Left cardiac atrium (tissue), 4 donors: ENCODE measurements at regions not wholly inside any gene's neighbourhood (a gene's known extent, or its start where the extent isn't known, plus 50 kb on each side); places are given as distances from the start of the nearest gene placed in this dataset.

ENCODE experiments used
- ATAC-seq, 2 donors: fragments of 200-7000 bp; cut with Tn5 transposase; one replicate each; pipeline ENCODE4 v1.9.1; 2020; ENCODE audit warnings: mild to moderate bottlenecking in 2 of 2, moderate library complexity in 2 of 2
- DNase-seq: peaks from one replicate; pipeline ENCODE4 v3.0.0-alpha.2; 2020
- intact Hi-C, 2 donors: fragments of 100-400 bp; cut with DNase I; formaldehyde crosslinking; loops; one replicate each; pipeline versions ENCODE4 v1.14.1 to v1.15.1; 2022 to 2023
- donor health status: DM: no; HTN: yes; CAD: no.
- donor health status: DM: no; HTN: yes; CAD: no; lungs with severe emphysema.
- donor health status: DM: yes; HTN: yes; CAD: no.
- donor health status: Dilated cardiomyopathy.

GRCh38 chr2:21314322-21314835 is 190.6 kb downstream of the TDRD15 start:
- no peak for DNase-seq
- intact Hi-C loops: loop anchor here (5.0 to 10.0 kb wide), 2 partner anchors 42 to 270 kb away; partner anchors contain the start of gene APOB (in 1 of the 2)
- no peak for ATAC-seq

GRCh38 chr2:21317131-21317530 is 193.4 kb downstream of the TDRD15 start:
- peak; percentile 66 to 73 for ATAC-seq
- intact Hi-C loops: loop anchor here (1.0 to 10.0 kb wide), 4 partner anchors 140 to 274 kb away; partner anchors contain the start of gene APOB (in 1 of the 2)

GRCh38 chr2:21318263-21318662 is 194.5 kb downstream of the TDRD15 start:
- DNase-seq (no peak), ATAC-seq (no peak)
- intact Hi-C loops: loop anchor here in 1 of 2 donors (5.0 to 10.0 kb wide), 2 partner anchors 141 to 273 kb away; partner anchors contain the start of gene APOB

More at GRCh38 chr2:21317131-21317530, 193.4 kb downstream of the TDRD15 start:
- peak; percentile 59 for DNase-seq

- DNase-seq: no peak
- intact Hi-C loops: no loop called here
- ATAC-seq: no peak
Observed at GRCh38 chr2:21326152-21326551, 202.4 kb downstream of the TDRD15 start.

DNA sequence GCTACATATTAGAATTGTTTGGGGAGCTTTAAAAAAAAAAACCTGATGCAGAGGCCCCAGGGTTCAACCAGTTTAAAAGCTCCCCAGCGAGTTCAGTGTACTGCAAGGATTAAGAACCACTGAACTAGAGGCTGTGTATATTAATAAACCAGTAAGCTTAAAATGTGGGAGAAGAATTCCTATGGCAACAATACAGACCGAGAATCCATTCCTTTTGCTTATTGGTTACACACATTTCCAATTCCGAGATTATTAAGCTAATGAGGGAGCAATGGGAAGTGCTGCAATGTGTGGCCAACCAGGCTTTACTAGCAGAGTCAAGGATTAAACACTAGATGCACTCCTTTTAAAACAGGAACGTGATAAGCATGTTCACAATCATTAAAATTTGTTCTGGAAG is 204.4 kb downstream of the TDRD15 start:
- intact Hi-C loops: no loop called here
- ATAC-seq: no peak

GRCh38 chr2:21330786-21331391 is 207.1 kb downstream of the TDRD15 start:
- ATAC-seq (no peak), DNase-seq (no peak)
- intact Hi-C loops: no loop called here

More for the DNA sequence above, 204.4 kb downstream of the TDRD15 start:
- no peak for DNase-seq

- ATAC-seq: no peak
- DNase-seq: no peak
- intact Hi-C loops: no loop called here
Observed at GRCh38 chr2:21331625-21332370, 208.0 kb downstream of the TDRD15 start.

DNA sequence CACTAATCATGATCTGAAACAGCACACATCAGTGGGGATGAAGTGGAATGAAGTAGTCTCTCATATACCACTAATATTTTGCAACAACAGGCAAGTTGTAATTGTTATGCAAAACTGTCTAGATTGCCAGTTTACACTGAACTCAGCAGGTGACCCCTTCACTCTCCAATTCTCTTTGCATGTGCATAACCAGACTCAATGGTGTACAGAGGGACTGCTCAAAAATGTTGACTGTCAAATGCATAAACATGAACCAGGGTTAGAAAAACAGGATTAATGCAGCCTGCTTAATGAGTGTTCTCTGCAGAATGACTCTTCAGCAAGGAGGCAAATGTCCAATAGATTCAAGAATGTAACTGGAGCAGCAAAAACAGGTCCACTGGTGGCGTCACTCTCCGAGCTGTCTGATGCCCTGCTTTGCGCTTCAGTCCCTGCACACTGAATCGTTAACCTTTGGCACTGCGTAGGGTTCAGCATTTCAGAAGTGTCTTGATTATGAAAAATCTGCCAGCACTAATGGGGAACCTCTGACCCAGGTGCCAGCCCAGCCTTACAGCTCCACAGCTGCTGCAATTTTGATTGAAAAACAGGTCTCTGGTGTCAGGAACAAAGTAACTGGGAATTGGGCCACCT is 209.3 kb downstream of the TDRD15 start:
- intact Hi-C loops: no loop called here
- ATAC-seq: no peak
- DNase-seq: no peak

DNA sequence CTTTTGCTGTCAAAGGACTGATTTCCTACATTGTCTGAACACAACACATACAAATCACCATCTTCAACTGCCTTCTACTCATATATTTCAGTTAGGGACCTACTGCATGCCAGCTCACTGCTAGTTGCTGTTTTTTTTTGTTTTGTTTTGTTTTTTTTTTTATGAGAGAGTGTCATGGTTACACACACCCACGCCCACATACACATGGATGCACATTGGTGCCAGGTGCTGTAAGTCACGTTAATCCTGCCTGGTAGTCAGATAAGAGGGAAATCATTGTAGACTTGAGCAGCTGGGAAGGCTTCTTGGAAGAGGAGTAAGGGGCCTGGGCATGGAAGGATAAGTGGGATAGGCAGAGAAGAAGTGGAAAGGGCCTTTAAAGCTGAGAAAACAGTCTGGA is 209.9 kb downstream of the TDRD15 start:
- DNase-seq (no peak), ATAC-seq (peak in 1 of 2 donors; percentile 66)
- intact Hi-C loops: no loop called here

DNA sequence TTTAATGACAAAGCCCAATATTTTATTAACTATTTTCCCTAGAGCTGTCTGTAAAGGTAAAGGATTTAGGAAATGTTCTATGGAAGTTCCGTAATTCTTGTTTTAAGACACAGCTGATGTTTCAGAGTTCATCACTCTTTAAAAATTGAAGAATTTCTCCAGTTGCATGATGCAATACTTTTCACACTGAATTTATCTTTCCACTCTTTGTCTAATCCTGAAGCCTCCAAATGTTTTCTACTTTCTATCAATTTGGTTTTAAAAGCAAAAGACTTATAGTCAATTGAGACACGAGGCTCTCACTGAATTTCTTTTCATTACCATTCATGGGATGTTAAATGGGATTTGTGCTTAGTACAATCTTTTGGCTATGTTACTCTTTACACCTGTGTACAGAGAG is 223.2 kb downstream of the TDRD15 start:
- intact Hi-C loops: no loop called here
- no peak for ATAC-seq
- DNase-seq: no peak

- DNase-seq (no peak), ATAC-seq (no peak)
- intact Hi-C loops: no loop called here
Observed at GRCh38 chr2:21353879-21354679, 230.3 kb downstream of the TDRD15 start.

DNA sequence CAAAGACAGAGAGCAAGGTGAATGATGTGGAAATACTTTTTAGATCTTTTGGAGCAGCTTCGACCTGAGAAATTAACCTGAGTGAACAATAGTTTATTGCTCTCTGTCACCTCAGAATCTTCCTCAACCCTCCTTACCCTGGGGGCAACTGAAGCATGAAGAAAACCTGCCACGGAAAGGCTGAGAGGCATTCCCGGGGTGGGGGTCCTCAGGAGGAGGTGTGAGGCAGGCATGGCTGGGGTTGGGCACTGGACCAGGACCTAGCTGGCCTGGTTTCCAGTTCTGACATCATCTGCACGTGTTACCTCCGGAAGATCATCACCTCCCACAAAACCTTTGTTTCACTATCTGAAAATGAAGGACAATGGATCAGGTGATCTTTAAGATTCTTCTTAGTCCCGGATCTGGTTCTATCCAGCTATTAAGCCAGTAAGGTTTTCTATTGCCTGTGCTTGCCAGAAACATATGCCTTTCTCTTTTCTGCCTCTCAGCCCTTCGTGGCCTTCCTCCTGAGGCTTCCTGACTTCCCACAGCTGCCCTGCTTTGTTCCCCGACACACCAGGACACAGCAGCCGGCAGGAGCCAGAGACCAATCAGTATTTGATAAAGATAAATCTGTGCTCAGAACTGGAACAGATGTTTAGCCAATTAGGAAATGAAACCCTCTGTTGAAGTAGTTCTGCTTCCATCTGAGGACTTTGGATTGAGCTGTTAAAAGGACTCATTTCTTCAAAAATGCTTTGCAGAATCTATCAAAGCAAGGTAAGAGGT is 232.5 kb downstream of the TDRD15 start:
- DNase-seq (no peak), ATAC-seq (no peak)
- intact Hi-C loops: no loop called here

DNA sequence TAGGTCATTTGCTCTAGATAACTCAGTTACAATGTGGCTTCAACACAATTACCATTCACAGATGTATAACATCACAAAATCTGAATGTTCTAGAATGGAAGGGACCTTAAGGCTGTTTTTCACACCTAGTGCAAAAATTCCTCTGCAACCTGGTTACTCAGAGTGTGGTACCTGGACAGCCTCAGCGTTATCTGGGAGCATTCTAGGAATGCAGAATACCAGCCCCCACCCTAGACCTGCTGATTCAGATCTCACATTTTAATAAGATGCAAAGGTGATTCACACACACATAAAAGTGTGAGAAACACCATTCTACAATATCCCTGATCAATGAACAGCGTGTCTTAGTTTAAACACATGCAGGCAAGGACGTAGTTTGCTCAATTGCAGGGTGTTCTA is 233.1 kb downstream of the TDRD15 start:
- intact Hi-C loops: no loop called here
- no peak for ATAC-seq
- DNase-seq: no peak

DNA sequence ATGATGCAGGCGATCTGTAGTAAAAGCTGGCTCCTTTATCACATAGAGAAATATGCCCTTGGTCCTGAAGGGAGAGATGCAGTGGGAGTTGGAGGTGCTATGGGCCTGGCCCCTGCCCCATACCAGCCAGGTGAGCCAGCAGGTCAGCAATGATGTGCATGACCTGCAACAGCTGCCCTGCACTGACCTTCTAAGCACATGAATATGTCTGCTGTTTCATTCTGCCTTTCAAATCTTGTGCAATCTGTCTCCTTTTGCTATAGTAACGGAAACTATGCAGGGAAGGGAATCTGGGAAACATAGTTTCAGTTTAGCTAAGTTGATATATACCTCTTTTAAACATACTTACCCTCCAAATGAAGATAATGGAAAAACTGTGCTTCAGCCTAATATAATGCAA is 235.2 kb downstream of the TDRD15 start:
- intact Hi-C loops: no loop called here
- DNase-seq: no peak
- ATAC-seq: peak in 1 of 2 donors; percentile 79

DNA sequence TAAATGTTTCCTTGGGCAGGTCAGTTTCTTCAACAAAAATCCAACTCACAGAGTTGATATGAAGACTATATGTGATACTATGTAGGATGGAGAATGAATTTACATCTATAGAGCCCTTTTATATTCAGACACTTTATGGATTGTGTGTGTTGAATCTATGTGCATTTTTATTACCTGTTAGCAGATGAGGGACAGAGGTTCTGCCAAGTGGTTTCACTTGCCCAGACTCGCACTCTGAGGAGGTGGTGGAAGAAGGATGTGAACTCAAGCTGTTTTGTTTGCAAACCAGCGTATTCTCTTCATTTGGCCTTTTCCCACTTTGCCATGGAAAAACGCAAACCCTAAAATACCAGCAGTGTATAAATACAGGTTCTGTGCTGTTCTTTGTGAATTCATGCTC is 237.6 kb downstream of the TDRD15 start:
- intact Hi-C loops: no loop called here
- no peak for ATAC-seq
- no peak for DNase-seq

- intact Hi-C loops: no loop called here
- no peak for ATAC-seq
- DNase-seq: no peak
Observed at GRCh38 chr2:21361957-21362486, 238.3 kb downstream of the TDRD15 start.

DNA sequence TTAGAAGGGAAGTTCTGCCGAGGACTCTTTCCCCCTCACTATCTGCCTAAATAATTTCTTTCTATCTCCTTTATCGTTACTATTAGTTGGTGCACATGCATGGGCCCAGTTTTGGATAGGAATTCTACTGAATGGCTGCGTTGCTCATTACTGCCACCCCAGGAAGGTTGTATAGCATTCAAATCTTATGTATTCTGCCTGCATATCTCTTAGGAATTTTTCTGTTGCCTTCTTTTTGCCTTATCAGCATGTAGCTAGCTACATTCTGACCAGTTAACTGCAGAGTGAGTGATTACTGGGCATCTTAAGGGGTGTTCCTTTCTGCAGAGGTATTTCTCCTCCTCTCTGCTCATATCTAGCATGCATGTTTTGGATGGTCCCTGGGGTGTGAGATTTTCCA is 239.6 kb downstream of the TDRD15 start:
- DNase-seq (no peak), ATAC-seq (no peak)
- intact Hi-C loops: no loop called here

- intact Hi-C loops: no loop called here
- DNase-seq: no peak
- ATAC-seq: no peak
Observed at GRCh38 chr2:21367421-21367820, 243.7 kb downstream of the TDRD15 start.
